H1 (cell line): ENCODE measurements at regions not wholly inside any gene's neighbourhood (a gene's known extent, or its start where the extent isn't known, plus 50 kb on each side); places are given as distances from the start of the nearest gene placed in this dataset.

Source experiments
- BACH1 ChIP-seq: IDR thresholded peaks from 2 replicates; pipeline ENCODE4 v1.6.1; 2012; ENCODE audit warnings: low read length, improper control_type of control experiment
- SAP30 ChIP-seq: fragments of 300-600 bp; sonication (generic); IDR thresholded peaks from 2 replicates; pipeline ENCODE4 v1.7.1; 2012; ENCODE audit warnings: low read length, moderate library complexity, mild to moderate bottlenecking, inconsistent platforms; ENCODE audit not compliant: insufficient read depth, insufficient replicate concordance
- TAF7 ChIP-seq: optimal IDR thresholded peaks from 2 replicates; pipeline ENCODE3; 2011; ENCODE audit warnings: low read depth, mild to moderate bottlenecking, inconsistent platforms, low read length, moderate library complexity, borderline replicate concordance

GRCh38 chr16:80158766-80159165 is 382.0 kb upstream of the DYNLRB2 start (continued):
- TF ChIP-seq BACH1 (no peak), SAP30 (no peak), TAF7 (no peak)
